HEK293 (cell line): ENCODE measurements at regions not wholly inside any gene's neighbourhood (a gene's known extent, or its start where the extent isn't known, plus 50 kb on each side); places are given as distances from the start of the nearest gene placed in this dataset.

Source experiments
- CTCF ChIA-PET: fragments of 350-600 bp; formaldehyde crosslinking; extraction: SDS; loops from one replicate; lab custom pipeline; 2021; ENCODE audit warnings: antibody characterized with exemption; lab: Yijun Ruan, JAX
- POLR2A ChIA-PET: fragments of 300-600 bp; formaldehyde crosslinking; extraction: SDS; loops from one replicate; lab custom pipeline; 2020; ENCODE audit warnings: antibody characterized with exemption, inconsistent platforms; lab: Yijun Ruan, JAX
- H3K27ac ChIP-seq: fragments of 200-500 bp; sonication (Bioruptor generic); 2 replicates; pipeline ENCODE4 v1.5.1; 2014; ENCODE audit warnings: low read depth, low read length, control low read depth, inconsistent platforms; ENCODE audit errors: extremely low read depth
- H3K36me3 ChIP-seq, 2 experiments: fragments of 200-500 bp in 1 of 2; sonication (Bioruptor generic) in 1 of 2; 1 replicate in 1 of 2; 2 replicates in 1 of 2; pipeline ENCODE4 v1.5.1; 2014 to 2017; ENCODE audit warnings: inconsistent platforms in 2 of 2, low read length in 2 of 2; ENCODE audit not compliant: control insufficient read depth in 2 of 2, insufficient read depth in 1 of 2
- H3K4me1 ChIP-seq: fragments of 200-500 bp; sonication (Bioruptor generic); 2 replicates; pipeline ENCODE4 v1.5.1; 2014; ENCODE audit warnings: mild to moderate bottlenecking, low read length, inconsistent platforms; ENCODE audit not compliant: control insufficient read depth, insufficient read depth
- H3K4me3 ChIP-seq: 2 replicates; pipeline ENCODE4 v1.5.1; 2011; ENCODE audit warnings: low read depth, mild to moderate bottlenecking, control low read depth, low read length, moderate library complexity
- H3K9me3 ChIP-seq: fragments of 200-500 bp; sonication (Bioruptor generic); 2 replicates; pipeline ENCODE4 v1.5.1; 2014; ENCODE audit warnings: low read depth, low read length, inconsistent platforms; ENCODE audit not compliant: control insufficient read depth, insufficient read depth
- AEBP2 ChIP-seq: fragments of 450-650 bp; formaldehyde crosslinking; IDR thresholded peaks from 2 replicates; pipeline ENCODE4 v1.5.1; 2016; ENCODE audit warnings: missing biosample characterization, missing genetic modification characterization, borderline replicate concordance
- BCL11B ChIP-seq: fragments of 450-650 bp; formaldehyde crosslinking; IDR thresholded peaks from 2 replicates; pipeline ENCODE4 v1.5.1; 2016; ENCODE audit warnings: low read depth, missing biosample characterization, missing genetic modification characterization
- ELK4 ChIP-seq: IDR thresholded peaks from 2 replicates; pipeline ENCODE4 v1.6.1; 2011; ENCODE audit warnings: mild to moderate bottlenecking, low read depth, low read length, borderline replicate concordance
- OVOL3 ChIP-seq: fragments of 450-650 bp; formaldehyde crosslinking; IDR thresholded peaks from 2 replicates; pipeline ENCODE4 v1.5.1; 2016; ENCODE audit warnings: missing biosample characterization, missing genetic modification characterization
- SP7 ChIP-seq: fragments of 450-650 bp; formaldehyde crosslinking; IDR thresholded peaks from 2 replicates; pipeline ENCODE4 v1.5.1; 2016; ENCODE audit warnings: missing biosample characterization, missing genetic modification characterization
- ZBTB44 ChIP-seq: fragments of 450-650 bp; IDR thresholded peaks from 2 replicates; pipeline ENCODE4 v1.5.1; 2018; ENCODE audit warnings: missing biosample characterization, mild to moderate bottlenecking, missing genetic modification characterization
- ZBTB6 ChIP-seq: fragments of 450-650 bp; formaldehyde crosslinking; IDR thresholded peaks from 2 replicates; pipeline ENCODE4 v1.5.1; 2017; ENCODE audit warnings: missing biosample characterization, missing genetic modification characterization
- ZNF169 ChIP-seq: fragments of 450-650 bp; formaldehyde crosslinking; IDR thresholded peaks from 2 replicates; pipeline ENCODE4 v1.5.1; 2016; ENCODE audit warnings: missing biosample characterization, missing genetic modification characterization
- ZNF211 ChIP-seq: fragments of 450-650 bp; formaldehyde crosslinking; IDR thresholded peaks from 2 replicates; pipeline ENCODE4 v1.5.1; 2016; ENCODE audit warnings: low read depth, missing biosample characterization, missing genetic modification characterization
- ZNF221 ChIP-seq: fragments of 450-650 bp; formaldehyde crosslinking; IDR thresholded peaks from 2 replicates; pipeline ENCODE4 v1.5.1; 2017; ENCODE audit warnings: missing biosample characterization, missing genetic modification characterization, borderline replicate concordance
- ZNF266 ChIP-seq: fragments of 450-650 bp; formaldehyde crosslinking; IDR thresholded peaks from 2 replicates; pipeline ENCODE4 v1.5.1; 2016; ENCODE audit warnings: missing biosample characterization, missing genetic modification characterization, low read depth
- ZNF280C ChIP-seq: fragments of 450-650 bp; formaldehyde crosslinking; IDR thresholded peaks from 2 replicates; pipeline ENCODE4 v1.5.1; 2016; ENCODE audit warnings: missing biosample characterization, missing genetic modification characterization
- ZNF292 ChIP-seq: fragments of 450-650 bp; formaldehyde crosslinking; IDR thresholded peaks from 2 replicates; pipeline ENCODE4 v1.5.1; 2016; ENCODE audit warnings: low read depth, missing biosample characterization, missing genetic modification characterization, borderline replicate concordance
- ZNF324 ChIP-seq: fragments of 450-650 bp; formaldehyde crosslinking; IDR thresholded peaks from 2 replicates; pipeline ENCODE4 v1.5.1; 2016; ENCODE audit warnings: missing biosample characterization, missing genetic modification characterization
- ZNF37A ChIP-seq: fragments of 450-650 bp; IDR thresholded peaks from 2 replicates; pipeline ENCODE4 v1.5.1; 2018; ENCODE audit warnings: missing biosample characterization, missing genetic modification characterization
- ZNF473 ChIP-seq: fragments of 450-650 bp; formaldehyde crosslinking; IDR thresholded peaks from 2 replicates; pipeline ENCODE4 v1.5.1; 2017; ENCODE audit warnings: missing biosample characterization, missing genetic modification characterization
- ZNF501 ChIP-seq: fragments of 450-650 bp; formaldehyde crosslinking; IDR thresholded peaks from 2 replicates; pipeline ENCODE4 v1.5.1; 2016; ENCODE audit warnings: missing biosample characterization, missing genetic modification characterization
- ZNF513 ChIP-seq: fragments of 450-650 bp; IDR thresholded peaks from 2 replicates; pipeline ENCODE4 v1.5.1; 2018; ENCODE audit warnings: missing biosample characterization, missing genetic modification characterization
- ZNF521 ChIP-seq: fragments of 450-650 bp; formaldehyde crosslinking; IDR thresholded peaks from 2 replicates; pipeline ENCODE4 v1.5.1; 2017; ENCODE audit warnings: missing biosample characterization, mild to moderate bottlenecking, missing genetic modification characterization
- ZNF549 ChIP-seq: fragments of 450-650 bp; IDR thresholded peaks from 2 replicates; pipeline ENCODE4 v1.5.1; 2018; ENCODE audit warnings: missing biosample characterization, missing genetic modification characterization, mild to moderate bottlenecking, inconsistent platforms, moderate library complexity
- ZNF654 ChIP-seq: fragments of 450-650 bp; formaldehyde crosslinking; IDR thresholded peaks from 2 replicates; pipeline ENCODE4 v1.5.1; 2016; ENCODE audit warnings: low read depth, missing biosample characterization, missing genetic modification characterization
- ZNF692 ChIP-seq: fragments of 450-650 bp; formaldehyde crosslinking; IDR thresholded peaks from 2 replicates; pipeline ENCODE4 v1.5.1; 2016; ENCODE audit warnings: missing biosample characterization, missing genetic modification characterization
- ZNF776 ChIP-seq: fragments of 450-650 bp; formaldehyde crosslinking; IDR thresholded peaks from 2 replicates; pipeline ENCODE4 v1.5.0; 2017; ENCODE audit warnings: missing biosample characterization, missing genetic modification characterization, borderline replicate concordance
- ZNF777 ChIP-seq: fragments of 450-650 bp; formaldehyde crosslinking; IDR thresholded peaks from 2 replicates; pipeline ENCODE4 v1.5.1; 2017; ENCODE audit warnings: missing biosample characterization, missing genetic modification characterization, borderline replicate concordance

GRCh38 chr5:135160036-135160675, 126.1 kb upstream of the PITX1 start:
- ChIA-PET CTCF (no interaction called here), POLR2A (no interaction called here)
- Histone ChIP-seq H3K36me3 (no peaks in the 10 kb centered on the region), H3K9me3 (no peaks in the 10 kb centered on the region), H3K4me1 (no peaks in the 10 kb centered on the region), H3K4me3 (no peak overlapping the region), H3K27ac (no peak overlapping the region)
- no peak for TF ChIP-seq ZNF521 (tag by site-specific recombination)
- TF ChIP-seq ZNF501 (tag by site-specific recombination): no peak
- no peak for TF ChIP-seq ZNF292 (tag by site-specific recombination)
- no peak for TF ChIP-seq ZNF280C (tag by site-specific recombination)
- TF ChIP-seq ZNF266 (tag by site-specific recombination): no peak
- TF ChIP-seq ZNF324: no peak
- no peak for TF ChIP-seq ZNF221 (tag by site-specific recombination)
- TF ChIP-seq AEBP2 (tag by site-specific recombination): no peak
- no peak for TF ChIP-seq BCL11B (tag by site-specific recombination)
- no peak for TF ChIP-seq ZNF169 (tag by site-specific recombination)
- no peak for TF ChIP-seq ELK4
- no peak for TF ChIP-seq ZNF654 (tag by site-specific recombination)
- no peak for TF ChIP-seq ZNF777 (tag by site-specific recombination)
- TF ChIP-seq ZNF776 (tag by site-specific recombination): no peak
- no peak for TF ChIP-seq ZNF211 (tag by site-specific recombination)
- no peak for TF ChIP-seq SP7 (tag by site-specific recombination)
- no peak for TF ChIP-seq ZNF513 (tag by site-specific recombination)
- TF ChIP-seq OVOL3 (tag by site-specific recombination): no peak

- POLR2A ChIA-PET: no interaction called here
- TF ChIP-seq ZNF549 (tag by site-specific recombination) (no peak), ZBTB6 (tag by site-specific recombination) (no peak), ZNF692 (tag by site-specific recombination) (no peak), ZNF473 (no peak), ZBTB44 (no peak), ZNF37A (tag by site-specific recombination) (no peak)
- TF ChIP-seq, all 188 proteins: peak for 0
- no peak overlapping the region for H3K27ac ChIP-seq
- no peaks in the 10 kb centered on the region for H3K4me1 ChIP-seq
- no peaks in the 10 kb centered on the region for H3K36me3 ChIP-seq
- CTCF ChIA-PET: interaction anchor here (0.6 kb wide), 1 partner anchor 16 kb away, joined by 4 read pairs; no protein-coding TSS in a partner anchor
- no peak overlapping the region for H3K4me3 ChIP-seq
- H3K9me3 ChIP-seq: no peaks in the 10 kb centered on the region
Observed at GRCh38 chr5:135159626-135160025, 125.6 kb upstream of the PITX1 start.
